ACHN (cell line): ENCODE measurements at regions not wholly inside any gene's neighbourhood (a gene's known extent, or its start where the extent isn't known, plus 50 kb on each side); places are given as distances from the start of the nearest gene placed in this dataset.
"Not testable (repeated sequence)": the region's sequence is repeated elsewhere in the genome, so short reads cannot be mapped to it uniquely, and the experiment has no call there.

Experiments
- DNase-seq: peaks from one replicate; pipeline ENCODE4 v3.0.0-alpha.2; 2015
- in situ Hi-C: cut with HindIII; loops from 2 replicates; pipeline ENCODE4 v1.10.0; 2017; ENCODE audit warnings: low sequenced_read_pairs, low pct_ligation_motif_present, low pct_unique_long_range_greater_than_20kb

DNA sequence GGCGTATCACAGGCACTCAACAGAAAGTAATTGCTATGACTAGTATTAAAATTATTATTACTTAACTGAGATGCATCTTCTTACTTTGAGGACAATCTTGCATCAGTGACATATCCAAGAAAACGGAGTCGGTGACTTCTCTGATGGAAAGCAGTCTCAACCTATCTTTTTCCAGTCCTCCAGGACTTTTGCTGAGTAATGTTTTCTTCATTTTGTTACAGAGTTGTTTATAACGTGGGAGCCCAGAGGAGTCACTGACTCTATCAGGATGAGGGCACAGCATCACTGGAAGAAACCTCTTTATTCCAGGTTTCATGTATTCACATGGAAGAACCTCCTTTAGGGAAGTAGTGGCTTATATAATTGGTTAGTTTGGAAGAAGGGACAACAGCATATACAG lies 51.5 kb upstream of the MELK start:
- in situ Hi-C loops, result no loop called here
- DNase-seq, result no peak

DNA sequence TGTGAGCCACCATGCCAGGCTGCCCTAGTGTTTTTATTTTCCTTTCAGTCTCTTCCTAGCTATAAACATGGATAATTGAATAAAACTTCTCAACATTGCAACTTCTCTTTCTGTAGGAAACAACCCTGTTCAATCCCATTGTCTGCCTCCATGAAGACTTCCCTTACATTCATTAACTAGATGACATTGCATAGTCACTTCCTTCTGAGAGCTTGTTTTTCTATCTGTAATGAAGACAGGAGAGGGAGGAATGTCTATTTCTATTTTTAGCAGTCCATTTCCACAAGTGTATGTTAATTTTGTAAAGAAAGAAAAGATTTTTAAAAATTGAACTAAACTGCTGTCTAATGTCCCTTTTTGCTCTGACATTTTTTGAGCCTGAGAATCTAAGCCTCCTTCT lies 55.6 kb upstream of the MELK start:
- no peak for DNase-seq
- in situ Hi-C loops, result no loop called here

DNA sequence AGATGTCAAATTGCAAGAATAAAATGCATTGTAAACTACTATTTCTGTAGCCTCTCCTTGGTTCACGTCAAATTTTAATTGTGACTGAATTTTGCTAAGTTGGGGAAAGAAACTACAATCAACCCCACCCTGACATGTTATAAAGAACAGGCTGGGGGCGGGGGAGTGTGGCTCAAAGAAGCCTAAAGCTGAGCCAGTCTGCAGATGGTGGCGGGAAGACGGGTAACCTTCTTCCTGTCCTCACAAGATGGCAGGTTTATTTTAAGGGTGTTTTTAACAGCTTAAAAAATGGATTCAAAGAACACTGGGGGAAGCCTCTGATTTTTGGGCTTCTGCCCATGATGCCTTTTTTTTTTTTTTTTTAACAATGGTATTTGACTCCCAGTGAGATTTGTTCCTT lies 68.5 kb upstream of the MELK start:
- in situ Hi-C loops, result no loop called here
- no peak for DNase-seq

DNA sequence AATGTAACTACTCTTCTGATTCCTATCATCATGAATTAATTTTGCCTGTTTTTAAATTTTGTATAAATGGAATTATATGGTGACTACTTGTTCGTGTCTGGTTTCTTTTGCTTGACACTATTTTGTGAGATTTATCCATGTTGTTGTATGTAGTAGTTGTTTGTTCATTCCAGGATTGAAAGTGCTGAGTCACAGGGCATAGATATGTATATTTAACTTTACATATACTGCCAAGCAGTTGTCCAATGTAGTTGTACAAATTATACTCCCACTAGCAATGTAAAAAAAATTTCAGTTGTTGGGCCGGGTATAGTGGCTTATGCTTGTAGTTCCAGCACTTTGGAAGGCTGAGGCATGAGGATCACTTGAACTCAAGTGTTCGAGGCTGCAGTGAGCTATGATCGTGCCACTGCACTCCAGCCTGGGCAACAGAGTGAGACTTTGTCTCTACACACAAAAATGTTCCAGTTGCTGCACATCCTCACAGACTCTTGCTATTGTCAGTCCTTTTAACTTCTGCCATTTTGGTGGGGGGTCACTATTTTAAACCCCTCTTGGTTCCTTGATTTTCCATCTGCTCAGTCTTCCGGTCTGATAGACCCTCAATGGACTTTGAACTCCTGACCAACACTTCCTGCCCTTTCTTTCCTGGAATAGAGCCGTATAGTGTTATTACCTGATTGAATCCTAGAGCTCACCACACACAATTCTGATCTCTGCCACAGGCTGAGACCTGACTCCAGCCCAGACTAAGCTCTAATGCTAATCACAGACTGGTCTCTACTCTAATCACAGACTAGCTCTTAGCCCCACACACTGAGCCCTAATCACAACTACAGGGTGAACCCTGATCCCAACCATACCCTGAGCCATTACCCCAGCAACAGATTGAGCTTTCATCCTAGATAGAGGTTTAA lies 69.3 kb upstream of the MELK start:
- in situ Hi-C loops, result no loop called here

DNA sequence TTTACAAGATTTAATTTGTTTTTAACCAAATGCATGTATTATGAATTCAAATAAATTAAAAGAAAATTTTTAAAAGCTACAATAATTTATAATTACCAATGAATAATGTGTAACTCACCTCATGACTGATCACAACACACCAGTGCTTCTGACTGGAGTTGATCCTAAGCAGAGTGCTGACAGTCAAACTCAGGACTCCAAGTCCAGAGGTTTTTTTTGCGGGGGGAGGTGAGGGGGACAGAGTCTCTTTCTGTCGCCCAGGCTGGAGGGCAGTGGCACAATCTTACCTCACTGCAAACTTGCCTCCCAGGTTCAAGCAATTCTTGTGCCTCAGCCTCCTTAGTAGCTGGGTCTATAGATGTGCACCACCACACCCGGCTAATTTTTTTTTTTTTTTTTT lies 71.0 kb upstream of the MELK start:
- in situ Hi-C loops, result no loop called here

More for the DNA sequence above, 69.3 kb upstream of the MELK start:
- DNase-seq, result no peak

DNA sequence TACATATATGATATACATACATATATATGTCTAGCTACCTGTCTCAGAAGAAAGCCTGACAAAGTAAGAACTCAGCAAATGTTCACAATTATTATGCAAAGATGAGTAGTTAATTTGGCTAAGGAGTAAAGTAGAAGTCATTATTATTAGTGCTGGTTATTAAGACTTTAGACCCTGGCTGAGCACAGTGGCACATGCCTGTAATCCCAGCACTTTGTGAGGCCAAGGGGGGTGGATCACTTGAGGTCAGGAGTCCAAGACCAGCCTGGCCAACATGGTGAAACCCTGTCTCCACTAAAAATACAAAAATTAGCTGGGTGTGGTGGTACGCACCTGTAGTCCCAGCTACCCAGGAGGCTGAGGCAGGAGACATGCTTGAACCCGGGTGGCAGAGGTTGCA lies 71.8 kb upstream of the MELK start:
- in situ Hi-C loops, DNase-seq: not testable (repeated sequence)

More for the DNA sequence above, 71.0 kb upstream of the MELK start:
- no peak for DNase-seq

DNA sequence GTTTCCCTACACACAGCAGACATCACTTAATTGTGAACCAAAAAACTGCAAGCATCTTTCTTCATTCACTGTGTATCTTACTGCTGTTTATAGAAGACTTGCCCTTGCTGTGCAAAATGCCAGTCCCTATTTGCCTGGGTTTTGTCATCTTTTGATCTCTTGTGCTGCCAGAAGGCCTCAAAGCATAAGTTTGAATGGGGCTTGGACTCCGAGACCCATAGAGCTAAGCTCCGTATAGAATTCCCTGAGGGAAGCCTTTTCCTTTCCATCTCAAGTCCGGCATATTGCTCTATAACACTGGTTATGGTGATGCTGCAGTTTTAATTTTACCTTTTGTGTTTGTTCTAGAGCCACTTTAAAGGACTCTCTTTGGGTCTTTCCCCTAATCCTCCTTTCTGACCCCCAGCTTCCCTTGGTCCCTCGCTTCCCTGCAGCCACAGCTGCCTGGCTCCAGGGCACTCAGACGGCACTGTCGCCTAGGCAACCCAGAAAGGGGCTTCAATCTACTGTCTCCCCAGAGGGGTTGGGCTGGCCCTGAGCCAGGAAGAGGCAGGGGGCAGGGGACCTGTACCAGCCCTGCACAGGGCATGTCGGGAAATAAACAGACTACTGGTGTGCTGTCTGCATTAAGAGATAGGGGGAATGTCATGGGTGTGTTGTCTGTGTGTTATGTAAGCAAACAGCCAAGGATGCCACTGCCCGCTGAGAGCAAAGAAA lies 73.4 kb upstream of the MELK start:
- in situ Hi-C loops, result no loop called here
- no peak for DNase-seq

DNA sequence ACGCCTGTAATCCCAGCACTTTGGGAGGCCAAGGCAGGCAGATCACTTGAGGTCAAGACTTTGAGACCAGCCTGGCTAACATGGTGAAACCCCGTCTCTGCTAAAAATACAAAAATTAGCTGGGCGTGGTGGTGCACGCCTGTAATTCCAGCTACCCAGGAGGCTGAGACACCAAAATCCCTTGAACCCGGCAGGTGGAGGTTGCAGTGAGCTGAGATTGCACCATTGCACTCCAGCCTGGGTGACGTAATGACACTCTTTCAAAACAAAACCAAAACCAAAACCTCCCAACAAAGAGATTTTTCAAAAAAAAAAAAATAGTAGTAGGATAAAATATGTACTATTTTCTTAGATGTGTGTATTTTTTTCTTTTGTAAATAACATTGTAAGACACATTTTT lies 79.1 kb upstream of the MELK start:
- in situ Hi-C loops, DNase-seq: not testable (repeated sequence)

DNA sequence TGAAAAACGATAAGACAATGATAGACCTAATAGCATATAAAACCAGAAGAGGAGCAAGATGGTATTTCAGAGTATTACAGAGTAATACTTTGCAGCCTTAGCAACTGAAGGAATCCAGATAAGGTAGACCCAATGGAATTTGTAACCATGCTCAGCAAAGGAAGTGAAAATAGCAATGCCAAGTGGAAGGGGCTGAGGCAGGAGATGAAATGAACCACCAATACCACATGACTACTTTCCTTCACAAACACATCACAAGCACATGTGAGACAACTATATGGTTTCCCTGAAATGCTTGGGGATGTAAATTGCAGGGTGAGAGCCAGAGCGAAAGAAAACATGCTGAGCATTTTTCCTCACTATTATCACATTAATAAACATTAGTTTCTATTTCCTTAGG lies 79.8 kb upstream of the MELK start:
- in situ Hi-C loops, result no loop called here

DNA sequence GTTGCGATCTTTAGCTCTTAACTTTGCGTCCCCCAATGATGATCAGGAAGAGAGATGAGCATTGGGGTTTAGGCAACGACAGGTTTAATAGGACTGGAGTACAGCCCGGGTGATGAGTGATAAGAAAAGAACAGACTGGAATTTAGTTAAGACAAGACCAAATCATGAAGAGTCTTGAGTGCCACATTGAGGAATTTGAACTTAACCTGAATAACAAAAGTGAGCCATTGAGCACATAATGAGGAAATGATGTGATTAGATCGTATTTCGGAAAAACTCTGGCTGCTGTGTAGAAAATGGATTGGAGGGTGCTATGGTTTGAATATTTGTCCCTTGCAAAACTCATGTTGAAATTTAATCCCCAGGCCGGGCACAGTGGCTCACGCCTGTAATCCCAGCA lies 83.2 kb upstream of the MELK start:
- no peak for DNase-seq
- in situ Hi-C loops, result no loop called here

More for the DNA sequence above, 79.8 kb upstream of the MELK start:
- no peak for DNase-seq

DNA sequence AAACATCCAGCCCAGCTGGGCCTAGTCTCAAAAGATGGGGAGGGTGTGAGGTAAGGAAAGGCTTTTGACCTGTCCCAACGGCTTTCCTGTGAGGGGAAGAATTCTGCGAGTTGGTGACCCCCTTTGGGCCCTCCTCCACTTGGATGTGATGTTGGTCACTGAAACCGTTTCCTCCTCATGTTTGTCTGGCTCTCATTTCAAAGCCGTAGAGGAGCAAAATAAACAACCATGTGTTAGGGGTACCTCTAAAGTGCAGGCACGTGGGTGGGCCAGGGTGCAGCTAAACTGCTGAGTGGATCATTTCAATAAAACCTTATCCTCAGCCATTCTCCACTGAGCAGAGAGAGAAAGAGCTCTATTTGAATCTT lies 84.3 kb upstream of the MELK start:
- in situ Hi-C loops, result no loop called here

DNA sequence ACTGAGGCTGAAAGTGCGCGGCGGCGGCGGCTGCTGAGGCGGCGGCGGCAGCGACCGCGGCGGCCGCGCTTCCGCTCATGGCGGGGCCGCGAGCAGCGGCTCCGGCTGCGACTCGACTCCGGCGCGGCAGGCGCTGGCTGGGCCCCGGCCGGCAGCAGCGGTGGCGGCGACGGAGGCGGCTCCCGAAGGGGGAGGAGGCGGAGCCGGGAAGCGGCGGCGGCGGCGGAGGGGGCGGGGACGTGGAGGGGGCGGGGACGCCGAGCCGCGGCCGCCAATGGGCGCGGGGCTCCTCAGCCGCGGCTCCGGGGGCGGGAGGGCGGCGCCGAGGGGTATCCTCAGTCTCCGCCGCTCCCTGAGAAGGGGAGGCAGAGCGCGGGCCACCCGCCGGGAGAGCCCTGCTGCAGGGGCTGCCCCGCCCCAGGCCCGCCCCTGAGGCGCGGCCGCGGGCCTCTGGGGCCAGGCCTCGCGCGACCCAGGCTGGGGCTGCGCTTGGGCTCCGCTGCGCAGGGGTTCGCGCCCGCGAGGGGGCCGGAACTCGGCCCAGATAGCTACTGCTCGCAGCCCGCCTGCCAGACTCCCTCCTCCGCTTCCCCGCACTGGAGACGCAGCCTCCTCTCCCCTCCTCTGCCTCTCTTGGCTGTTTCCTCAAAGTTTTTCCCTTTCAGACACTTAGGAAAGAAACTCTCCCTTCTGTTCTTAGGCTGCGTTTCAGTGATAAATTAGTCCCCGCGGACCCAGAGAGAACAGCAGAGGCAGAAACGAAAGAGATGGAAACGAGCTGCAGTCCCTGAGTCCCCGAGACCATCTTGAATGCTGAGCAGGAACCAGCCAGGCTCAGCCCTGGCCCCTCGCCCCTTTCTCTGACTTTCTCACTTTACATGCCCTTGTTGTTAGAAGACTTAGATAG lies 85.0 kb upstream of the MELK start:
- in situ Hi-C loops, result no loop called here
- peak; percentile 92 for DNase-seq

More for the DNA sequence above, 84.3 kb upstream of the MELK start:
- DNase-seq, result no peak

DNA sequence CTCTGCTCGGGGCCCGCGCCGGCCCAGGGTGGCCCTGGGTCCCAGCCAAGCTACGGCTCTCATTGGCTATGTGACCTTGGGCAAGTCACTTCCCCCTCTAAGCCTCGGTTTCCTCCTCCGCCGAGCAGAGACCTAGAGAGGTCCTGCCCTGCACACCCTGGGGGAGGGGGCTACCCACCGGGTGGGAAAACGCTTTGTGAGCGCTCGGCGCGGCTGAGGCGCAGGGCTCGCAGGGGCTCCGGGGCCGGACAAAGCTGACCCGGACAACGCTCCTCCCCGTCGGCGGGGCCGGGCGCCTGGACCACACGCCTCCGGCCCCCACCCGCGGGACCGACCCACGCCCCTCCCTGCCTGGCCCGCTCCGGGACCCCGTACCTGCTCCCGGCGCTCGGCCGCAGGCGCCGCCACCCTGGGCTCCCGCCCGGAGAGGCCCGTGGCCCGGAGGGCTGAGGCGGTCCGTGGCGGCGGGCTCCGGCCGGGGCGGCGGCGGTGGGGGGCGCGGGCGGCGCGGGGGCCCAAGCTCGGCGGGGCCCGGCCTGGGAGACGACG lies 85.7 kb upstream of the MELK start:
- peak; percentile 33 for DNase-seq
- in situ Hi-C loops, result no loop called here

DNA sequence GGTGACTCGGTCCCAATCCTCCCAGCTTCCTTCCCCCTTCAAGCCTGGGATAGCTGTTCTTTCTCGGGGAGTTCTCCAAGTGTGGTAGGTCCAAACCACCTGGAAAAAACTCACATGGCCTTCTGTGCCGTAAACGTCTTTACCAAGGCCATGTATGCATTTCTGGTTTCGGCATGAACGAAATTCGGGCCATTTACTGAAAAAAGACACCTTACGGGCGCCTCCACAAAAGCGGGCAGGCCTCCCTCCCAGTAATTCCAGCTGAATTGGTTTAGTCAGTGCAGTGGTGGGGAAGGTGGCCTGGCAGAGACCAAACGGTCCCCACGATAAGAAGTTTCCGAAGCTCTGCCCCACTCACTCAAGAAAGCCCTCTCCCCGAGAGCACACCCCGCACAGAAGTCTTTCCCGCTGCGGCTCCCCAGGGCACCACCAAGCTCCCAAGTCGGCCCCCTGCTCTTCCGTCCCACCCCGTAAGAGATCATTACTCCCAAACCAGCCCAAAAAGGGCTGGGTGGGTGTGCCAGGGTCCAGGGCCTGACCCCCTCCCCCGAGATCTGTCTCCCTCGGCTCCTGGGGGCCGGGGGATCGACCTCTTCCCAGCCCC lies 86.3 kb upstream of the MELK start:
- DNase-seq, result peak; percentile 19
- in situ Hi-C loops, result no loop called here

DNA sequence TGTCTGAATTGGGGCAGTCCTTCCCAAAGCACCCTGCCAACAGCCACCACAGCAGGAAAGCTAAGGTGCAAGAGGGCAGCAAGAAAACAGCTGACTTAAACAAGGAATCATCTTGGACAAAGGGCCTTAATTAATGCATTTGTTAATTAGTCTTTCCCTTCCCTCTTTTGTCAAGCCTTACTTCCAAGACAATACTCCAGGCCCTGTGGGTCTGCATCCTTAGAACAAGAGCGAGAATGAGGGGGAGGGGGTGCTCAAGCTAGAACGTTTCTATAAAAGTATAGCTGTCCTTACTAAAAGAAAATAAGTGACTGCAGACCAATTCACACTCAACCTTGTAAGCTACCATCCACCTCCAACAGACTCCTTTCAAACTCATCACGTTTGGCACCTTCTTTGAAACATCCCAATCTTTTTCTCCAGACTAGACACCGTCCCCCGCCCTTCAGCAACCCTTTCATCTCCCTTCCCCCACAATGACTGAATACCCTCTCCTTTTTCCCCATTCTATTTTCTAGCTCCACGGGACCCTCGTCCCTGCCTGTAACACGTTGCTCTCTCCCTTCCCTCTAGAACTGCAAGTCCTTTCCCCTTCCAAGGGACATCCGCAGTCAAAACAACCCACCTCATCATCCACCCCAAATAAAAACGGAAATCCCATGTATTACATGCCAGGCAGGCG lies 85.7 kb upstream of the RNF38 start:
- DNase-seq, result no peak
- in situ Hi-C loops, result no loop called here

DNA sequence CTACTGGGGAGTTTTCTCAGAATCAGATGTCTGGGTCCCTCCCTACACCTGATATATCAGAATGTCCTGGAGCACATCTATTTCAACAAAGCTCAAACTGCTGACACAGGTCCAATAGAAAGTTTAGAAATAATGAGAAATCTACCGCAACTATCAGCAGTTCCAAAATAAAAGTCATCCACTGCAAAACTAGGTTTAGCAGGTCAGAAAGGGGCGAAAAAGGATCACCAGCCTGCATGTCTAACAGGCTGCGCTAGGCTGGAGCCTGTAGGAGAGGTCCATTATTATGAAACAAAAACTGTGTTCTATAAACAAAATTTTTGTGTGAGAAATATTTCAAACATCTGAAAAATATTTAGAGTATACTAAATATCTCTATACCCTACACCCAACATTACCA lies 84.1 kb upstream of the RNF38 start:
- DNase-seq, result no peak
- in situ Hi-C loops, result no loop called here

DNA sequence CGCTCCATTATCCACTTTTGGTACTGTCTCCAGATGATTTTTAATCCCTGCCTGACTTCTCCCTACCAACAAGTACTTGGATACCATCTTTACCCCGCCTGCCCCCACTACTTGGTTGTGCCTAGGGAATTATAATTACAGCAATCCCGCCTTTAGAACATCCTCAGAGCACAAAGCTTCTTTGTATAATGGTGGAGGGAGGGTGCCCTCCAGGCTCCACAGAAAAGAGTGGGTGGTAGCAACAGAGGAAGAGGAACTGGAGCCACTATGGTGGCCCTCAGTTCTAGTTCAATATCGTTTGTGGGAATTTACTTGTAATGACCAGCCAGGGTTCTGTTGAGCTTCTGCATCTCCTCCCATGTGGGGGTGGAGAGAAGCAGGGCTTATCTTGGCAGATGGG lies 79.0 kb upstream of the RNF38 start:
- no peak for DNase-seq
- in situ Hi-C loops, result no loop called here

DNA sequence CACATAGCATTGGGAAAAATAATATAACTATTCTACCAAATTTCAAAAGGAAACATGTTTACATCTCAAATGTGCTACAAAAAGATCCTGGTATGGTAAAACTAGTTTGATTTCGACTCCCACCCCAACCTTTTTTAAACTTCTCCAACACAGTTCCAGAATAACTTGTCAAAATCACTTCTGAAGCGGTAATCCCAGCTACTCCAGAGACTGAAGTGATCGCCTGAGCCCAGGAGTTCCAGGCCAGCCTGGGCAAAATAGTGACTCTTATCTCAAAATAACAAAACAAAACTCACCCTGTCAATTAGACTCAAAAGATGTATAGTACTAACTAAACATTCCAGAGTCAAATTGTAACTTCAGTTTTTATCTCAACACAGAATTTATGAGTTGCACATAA lies 71.3 kb upstream of the RNF38 start:
- in situ Hi-C loops, result no loop called here
- DNase-seq, result no peak
